H1 (cell line): ENCODE measurements at regions not wholly inside any gene's neighbourhood (a gene's known extent, or its start where the extent isn't known, plus 50 kb on each side); places are given as distances from the start of the nearest gene placed in this dataset.

Experiments used
- CTCF ChIA-PET: fragments of 300-600 bp; sonication (Branson Sonifier 250); formaldehyde crosslinking; loops from one replicate; lab custom pipeline; 2021; ENCODE audit not compliant: partially characterized antibody; lab: Charles Lee
- POLR2A ChIA-PET: fragments of 300-600 bp; sonication (Branson Sonifier 250); formaldehyde crosslinking; loops from one replicate; lab custom pipeline; 2021; ENCODE audit warnings: inconsistent platforms; ENCODE audit not compliant: partially characterized antibody; lab: Charles Lee
- DNase-seq, 2 experiments: peaks; one replicate each; pipeline versions ENCODE4 v3.0.0 to v3.0.0-alpha.2; 2010 to 2022; ENCODE audit warnings: low spot score in 2 of 2, low read depth in 1 of 2, mixed read lengths in 1 of 2
- FAIRE-seq: peaks from 2 replicates; lab custom pipeline; 2011; peaks lifted over from hg19 to GRCh38; lab: Jason Lieb, UNC
- H2AFZ ChIP-seq: 2 replicates; pipeline ENCODE4 v1.8.1; 2012; ENCODE audit warnings: low read length, inconsistent platforms
- H2AK5ac ChIP-seq: 2 replicates; pipeline ENCODE4 v1.6.1; 2013; ENCODE audit warnings: low read depth, low read length
- H2BK120ac ChIP-seq: replicated peaks from 2 replicates; pipeline ENCODE3; 2013; ENCODE audit warnings: low read depth, low read length, inconsistent platforms
- H2BK12ac ChIP-seq: 2 replicates; pipeline ENCODE4 v1.6.1; 2013; ENCODE audit warnings: low read depth, low read length
- H2BK15ac ChIP-seq: 2 replicates; pipeline ENCODE4 v1.6.1; 2013; ENCODE audit warnings: low read length
- H2BK20ac ChIP-seq: 2 replicates; pipeline ENCODE4 v1.6.1; 2013; ENCODE audit warnings: low read length
- H2BK5ac ChIP-seq: 2 replicates; pipeline ENCODE4 v1.6.1; 2013; ENCODE audit warnings: low read depth, low read length
- H3K14ac ChIP-seq: 2 replicates; pipeline ENCODE4 v1.6.1; 2013; ENCODE audit warnings: inconsistent platforms; ENCODE audit not compliant: insufficient read length
- H3K18ac ChIP-seq: 2 replicates; pipeline ENCODE4 v1.6.1; 2013; ENCODE audit warnings: low read length; ENCODE audit errors: extremely low read depth
- H3K23ac ChIP-seq: 2 replicates; pipeline ENCODE4 v1.6.1; 2013; ENCODE audit warnings: inconsistent platforms; ENCODE audit not compliant: insufficient read length
- H3K23me2 ChIP-seq: 2 replicates; pipeline ENCODE4 v1.6.1; 2013; ENCODE audit warnings: low read depth, low read length
- H3K27ac ChIP-seq: 2 replicates; pipeline ENCODE4 v1.6.1; 2011; ENCODE audit warnings: low read depth, low read length, inconsistent platforms
- H3K27me3 ChIP-seq, 4 experiments: replicated peaks in 1 of 4; 1 replicate in 1 of 4; 2 replicates in 3 of 4; pipeline versions ENCODE4 v1.6.1 to v1.8.1; 2011 to 2013; ENCODE audit warnings: low read length in 3 of 4, mild to moderate bottlenecking in 3 of 4, inconsistent platforms in 2 of 4, mixed read lengths in 2 of 4, moderate library complexity in 1 of 4; ENCODE audit not compliant: control insufficient read depth in 3 of 4, insufficient read depth in 3 of 4; ENCODE audit errors: extremely low read depth in 1 of 4
- H3K36me3 ChIP-seq, 4 experiments: 2 replicates each; pipeline versions ENCODE4 v1.6.1 to v1.8.1; 2011 to 2013; ENCODE audit warnings: mild to moderate bottlenecking in 4 of 4, low read length in 3 of 4, moderate library complexity in 2 of 4, control low read depth in 1 of 4, inconsistent platforms in 1 of 4; ENCODE audit not compliant: insufficient read depth in 4 of 4, control insufficient read depth in 2 of 4
- H3K4ac ChIP-seq: replicated peaks from 2 replicates; pipeline ENCODE3; 2013; ENCODE audit warnings: low read length, low read depth, mixed read lengths, inconsistent platforms; ENCODE audit not compliant: insufficient read length
- H3K4me1 ChIP-seq, 4 experiments: replicated peaks in 1 of 4; 1 replicate in 1 of 4; 2 replicates in 3 of 4; pipeline versions ENCODE4 v1.6.1 to v1.8.1; 2011 to 2013; ENCODE audit warnings: low read length in 3 of 4, inconsistent platforms in 2 of 4, mixed read lengths in 1 of 4; ENCODE audit not compliant: insufficient read depth in 4 of 4, control insufficient read depth in 3 of 4
- H3K4me2 ChIP-seq, 2 experiments: 2 replicates each; pipeline versions ENCODE4 v1.6.1 to v1.8.1; 2011 to 2013; ENCODE audit warnings: low read depth in 2 of 2, low read length in 2 of 2, control low read depth in 1 of 2, inconsistent platforms in 1 of 2, mild to moderate bottlenecking in 1 of 2; ENCODE audit not compliant: insufficient read depth in 1 of 2
- H3K4me3 ChIP-seq, 4 experiments: fragments of 200-600, 300-600 bp in 1 of 4; sonication (generic), shearing (Covaris generic), sonication (Bioruptor Twin) in 1 of 4; 2 replicates each; pipeline versions ENCODE4 v1.5.1 to v1.8.1; 2011 to 2016; ENCODE audit warnings: low read length in 4 of 4, low read depth in 3 of 4, control low read depth in 2 of 4, inconsistent platforms in 2 of 4, mild to moderate bottlenecking in 2 of 4, mixed read lengths in 1 of 4, moderate library complexity in 1 of 4; ENCODE audit not compliant: insufficient read depth in 2 of 4; ENCODE audit errors: extremely low read depth in 1 of 4
- H3K56ac ChIP-seq: replicated peaks from 2 replicates; pipeline ENCODE3; 2013; ENCODE audit warnings: low read depth, mild to moderate bottlenecking, mixed read lengths, low read length, inconsistent platforms; ENCODE audit not compliant: insufficient read length
- H3K79me1 ChIP-seq: 2 replicates; pipeline ENCODE4 v1.6.1; 2013; ENCODE audit warnings: low read depth, low read length, control low read depth
- H3K79me2 ChIP-seq, 2 experiments: 2 replicates each; pipeline versions ENCODE4 v1.6.1 to v1.8.1; 2012 to 2013; ENCODE audit warnings: low read length in 2 of 2, mild to moderate bottlenecking in 2 of 2, inconsistent platforms in 1 of 2; ENCODE audit not compliant: insufficient read depth in 2 of 2, control insufficient read depth in 1 of 2
- H3K9ac ChIP-seq, 4 experiments: replicated peaks in 1 of 4; 1 replicate in 1 of 4; 2 replicates in 3 of 4; pipeline versions ENCODE4 v1.6.1 to v1.8.1; 2011 to 2013; ENCODE audit warnings: low read depth in 3 of 4, low read length in 3 of 4, control low read depth in 2 of 4, mild to moderate bottlenecking in 2 of 4, moderate library complexity in 2 of 4, inconsistent platforms in 1 of 4; ENCODE audit errors: extremely low read depth in 1 of 4
- H3K9me3 ChIP-seq, 2 experiments: 2 replicates each; pipeline versions ENCODE4 v1.6.1 to v1.8.1; 2012 to 2013; ENCODE audit warnings: mild to moderate bottlenecking in 2 of 2, moderate library complexity in 2 of 2, control low read depth in 1 of 2, inconsistent platforms in 1 of 2, low read depth in 1 of 2, low read length in 1 of 2, mixed read lengths in 1 of 2; ENCODE audit not compliant: insufficient read depth in 2 of 2
- H4K20me1 ChIP-seq, 2 experiments: replicated peaks in 1 of 2; 2 replicates each; pipeline versions ENCODE3 to v1.8.1; 2011 to 2013; ENCODE audit warnings: inconsistent platforms in 2 of 2, low read length in 2 of 2, mild to moderate bottlenecking in 1 of 2; ENCODE audit not compliant: insufficient read depth in 2 of 2, control insufficient read depth in 1 of 2
- H4K5ac ChIP-seq: 2 replicates; pipeline ENCODE4 v1.6.1; 2013; ENCODE audit warnings: low read length, low read depth, mixed read lengths, inconsistent platforms; ENCODE audit not compliant: insufficient read length
- H4K8ac ChIP-seq: 2 replicates; pipeline ENCODE4 v1.8.0; 2013; ENCODE audit warnings: mild to moderate bottlenecking, moderate library complexity, low read length, inconsistent platforms; ENCODE audit not compliant: insufficient read depth; ENCODE audit errors: extremely low read depth
- H4K91ac ChIP-seq: replicated peaks from 2 replicates; pipeline ENCODE3; 2013; ENCODE audit warnings: low read length, mixed read lengths, inconsistent platforms; ENCODE audit not compliant: insufficient read length
- CBX5 ChIP-seq: fragments of 300-800, 300-1000 bp; sonication (generic); IDR thresholded peaks from 2 replicates; pipeline ENCODE4 v1.7.1; 2016; ENCODE audit warnings: antibody characterized with exemption, low read length, low read depth
- CHD1 ChIP-seq: IDR thresholded peaks from 2 replicates; pipeline ENCODE4 v1.6.1; 2012; ENCODE audit warnings: low read depth, low read length, improper control_type of control experiment
- CHD2 ChIP-seq: IDR thresholded peaks from 2 replicates; pipeline ENCODE4 v1.6.1; 2012; ENCODE audit warnings: low read length, improper control_type of control experiment
- CTCF ChIP-seq, 3 experiments: IDR thresholded peaks; 1 replicate in 2 of 3; 2 replicates in 1 of 3; pipeline versions ENCODE4 v1.5.1 to v1.6.1; 2011; ENCODE audit warnings: low read length in 3 of 3, mild to moderate bottlenecking in 3 of 3, inconsistent platforms in 2 of 3, low read depth in 1 of 3, moderate library complexity in 1 of 3; ENCODE audit not compliant: insufficient read depth in 1 of 3; ENCODE audit errors: control extremely low read depth in 1 of 3
- HDAC6 ChIP-seq: IDR thresholded peaks from one replicate; pipeline ENCODE4 v1.7.1; 2012; ENCODE audit warnings: low read depth, mild to moderate bottlenecking, inconsistent platforms, low read length, moderate library complexity
- JUND ChIP-seq: IDR thresholded peaks from 2 replicates; pipeline ENCODE4 v1.6.1; 2011; ENCODE audit warnings: mild to moderate bottlenecking, improper control_type of control experiment, low read length
- KDM1A ChIP-seq: fragments of 200-600, 300-600 bp; sonication (generic); IDR thresholded peaks from 2 replicates; pipeline ENCODE4 v1.7.1; 2016; ENCODE audit warnings: mild to moderate bottlenecking, low read length, borderline replicate concordance
- KDM5A ChIP-seq: fragments of 200-600 bp; IDR thresholded peaks from 2 replicates; pipeline ENCODE4 v1.7.1; 2012; ENCODE audit warnings: mild to moderate bottlenecking, low read length, inconsistent platforms, mixed read lengths
- MAFK ChIP-seq: IDR thresholded peaks from 2 replicates; pipeline ENCODE4 v1.6.1; 2012; ENCODE audit warnings: low read depth, mild to moderate bottlenecking, improper control_type of control experiment, low read length
- NRF1 ChIP-seq: IDR thresholded peaks from 2 replicates; pipeline ENCODE4 v1.6.1; 2011; ENCODE audit warnings: mild to moderate bottlenecking, low read depth, low read length, improper control_type of control experiment
- POLR2AphosphoS5 ChIP-seq: IDR thresholded peaks from 2 replicates; pipeline ENCODE4 v1.6.1; 2011; ENCODE audit warnings: low read depth, low read length
- RFX5 ChIP-seq: IDR thresholded peaks from 2 replicates; pipeline ENCODE4 v1.6.1; 2011; ENCODE audit warnings: low read depth, low read length, improper control_type of control experiment, borderline replicate concordance
- TCF12 ChIP-seq: IDR thresholded peaks from 2 replicates; pipeline ENCODE4 v1.6.1; 2011; ENCODE audit warnings: low read depth, mild to moderate bottlenecking, low read length
- ZNF274 ChIP-seq: IDR thresholded peaks from 2 replicates; pipeline ENCODE4 v1.7.0; 2012; ENCODE audit warnings: low read length, borderline replicate concordance; ENCODE audit errors: extremely low read depth
- WGBS, 2 experiments: shearing (Covaris generic) in 1 of 2; methylation state at CpG; one replicate each; pipeline versions ENCODE4 v1.1.6 to v1.1.7; 2013 to 2015; ENCODE audit warnings: low lambda C conversion rate in 2 of 2, mixed read lengths in 2 of 2, inconsistent platforms in 1 of 2, low coverage in 1 of 2, missing lambda C conversion rate in 1 of 2; ENCODE audit not compliant: insufficient replicate concordance in 2 of 2, insufficient coverage in 1 of 2, insufficient read length in 1 of 2; ENCODE audit errors: extremely low coverage in 1 of 2, missing lambda C conversion rate in 1 of 2; 5-methylcytosine and 5-hydroxymethylcytosine counted together

GRCh38 chr17:33980193-33980592, 274.9 kb upstream of the CCL2 start:
- no peak overlapping the region for H2BK12ac ChIP-seq
- no peaks in the 10 kb centered on the region for H3K9me3 ChIP-seq
- H3K4me1 ChIP-seq, result peaks cover 0 to 6% (median 0%) of the 10 kb centered on the region in 4 experiments; a peak in 1 of 7 replicates
- H3K4me3 ChIP-seq, result no peak overlapping the region
- H4K91ac ChIP-seq, result no peak overlapping the region
- H3K23ac ChIP-seq, result no peak overlapping the region
- no peaks in the 10 kb centered on the region for H3K27me3 ChIP-seq
- no peak overlapping the region for H2BK20ac ChIP-seq
- H2BK120ac ChIP-seq, result no peak overlapping the region
- H3K14ac ChIP-seq, result no peak overlapping the region
- TF ChIP-seq TCF12 (no peak), JUND (no peak), CBX5 (no peak), CTCF (IDR thresholded peaks at IDR 0.05; ENCODE audit: control extremely low read depth in 1 of 3, insufficient read depth in 1 of 3, low read depth in 1 of 3, low read length in 3 of 3) (no peak), NRF1 (no peak), RFX5 (no peak), CHD1 (no peak), CHD2 (no peak), ZNF274 (no peak), KDM1A (no peak), POLR2AphosphoS5 (no peak), MAFK (no peak), KDM5A (no peak), HDAC6 (no peak)
- H3K4ac ChIP-seq, result no peak overlapping the region
- WGBS, 2 experiments, result 90% methylated on average over 2 of the region's 2 CpGs; no CpG with 5 or more reads in 1 of the 2 experiments
- no peak overlapping the region for H2BK15ac ChIP-seq
- POLR2A ChIA-PET, result no interaction called here
- CTCF ChIA-PET, result interaction anchor here (0.7 kb wide), 1 partner anchor 167 kb away, joined by 4 read pairs; no protein-coding TSS in a partner anchor
- H3K79me2 ChIP-seq, result no peaks in the 10 kb centered on the region
- no peak overlapping the region for H4K8ac ChIP-seq
- H4K20me1 ChIP-seq, result no peaks in the 10 kb centered on the region
- H2AFZ ChIP-seq, result no peak overlapping the region
- H3K23me2 ChIP-seq, result no peaks in the 10 kb centered on the region
- H3K27ac ChIP-seq, result no peak overlapping the region
- no peaks in the 10 kb centered on the region for H3K79me1 ChIP-seq
- no peak overlapping the region for H2AK5ac ChIP-seq
- DNase-seq (no peak), FAIRE-seq (no peak)
- no peak overlapping the region for H3K4me2 ChIP-seq
- no peak overlapping the region for H3K9ac ChIP-seq
- H4K5ac ChIP-seq, result no peak overlapping the region
- H3K36me3 ChIP-seq, result no peaks in the 10 kb centered on the region
- no peak overlapping the region for H3K18ac ChIP-seq
- H2BK5ac ChIP-seq, result no peak overlapping the region
- H3K56ac ChIP-seq, result no peak overlapping the region
